Spleen (tissue), 11 donors: ENCODE measurements at regions not wholly inside any gene's neighbourhood (a gene's known extent, or its start where the extent isn't known, plus 50 kb on each side); places are given as distances from the start of the nearest gene placed in this dataset.

ENCODE experiments used
- DNase-seq: peaks from one replicate; pipeline ENCODE4 v3.0.0-alpha.2; 2020
- H3K27ac ChIP-seq, 8 donors: fragments of 200-600 bp; sonication (generic) in 7 of 8; 1 replicate in 4 of 8; 2 replicates in 4 of 8; pipeline versions ENCODE4 v1.5.0 to v1.8.0; 2016 to 2021; ENCODE audit warnings: inconsistent platforms in 4 of 8, mild to moderate bottlenecking in 4 of 8, moderate library complexity in 1 of 8
- H3K27me3 ChIP-seq, 7 donors: fragments of 200-600 bp; sonication (generic) in 6 of 7; replicated peaks in 1 of 7; 1 replicate in 4 of 7; 2 replicates in 3 of 7; pipeline versions ENCODE4 v1.5.0 to v1.8.0; 2016 to 2021; ENCODE audit warnings: inconsistent platforms in 3 of 7, mild to moderate bottlenecking in 1 of 7
- H3K36me3 ChIP-seq, 6 donors: fragments of 200-600 bp; sonication (generic) in 5 of 6; 1 replicate in 4 of 6; 2 replicates in 2 of 6; pipeline versions ENCODE4 v1.5.0 to v1.8.0; 2016 to 2021; ENCODE audit warnings: inconsistent platforms in 2 of 6
- H3K4me1 ChIP-seq, 6 donors: fragments of 200-600 bp; sonication (generic) in 5 of 6; 1 replicate in 3 of 6; 2 replicates in 3 of 6; pipeline versions ENCODE4 v1.5.0 to v1.8.0; 2016 to 2021; ENCODE audit warnings: inconsistent platforms in 3 of 6
- H3K4me3 ChIP-seq, 8 donors: fragments of 200-600 bp; sonication (generic) in 7 of 8; 1 replicate in 4 of 8; 2 replicates in 4 of 8; pipeline versions ENCODE4 v1.5.0 to v1.8.0; 2016 to 2021; ENCODE audit warnings: inconsistent platforms in 4 of 8, mild to moderate bottlenecking in 4 of 8, moderate library complexity in 2 of 8
- H3K9me3 ChIP-seq, 8 donors: fragments of 200-600 bp; sonication (generic) in 7 of 8; 1 replicate in 4 of 8; 2 replicates in 4 of 8; pipeline versions ENCODE4 v1.5.0 to v1.8.0; 2016 to 2021; ENCODE audit warnings: inconsistent platforms in 4 of 8
- POLR2A ChIP-seq, 3 donors: fragments of 450-650 bp; IDR thresholded peaks; one replicate each; pipeline ENCODE4 v1.5.1; 2017; ENCODE audit warnings: antibody characterized with exemption in 3 of 3, mild to moderate bottlenecking in 1 of 3
- POLR2AphosphoS5 ChIP-seq, 3 donors: sonication (generic); formaldehyde crosslinking; IDR thresholded peaks; one replicate each; pipeline ENCODE4 v1.5.1; 2017; ENCODE audit warnings: antibody characterized with exemption in 3 of 3
- WGBS, 5 donors: extraction: QIAGEN DNeasy Blood & Tissue Kit in 3 of 5; methylation state at CpG; one replicate each; pipeline versions ENCODE4 v1.1.5 to v1.1.7; 2013 to 2018; 5-methylcytosine and 5-hydroxymethylcytosine counted together
- intact Hi-C: fragments of 100-400 bp; cut with DNase I; formaldehyde crosslinking; loops from one replicate; pipeline ENCODE4 v1.15.0; 2023; ENCODE audit warnings: low total_unique reads
- TF ChIP-seq, protein P1 (sequence below), 11 experiments: fragments of 200-600 bp in 7 of 11; fragments of 450-650 bp in 4 of 11; sonication (generic) in 4 of 11; IDR thresholded peaks in 8 of 11; conservative IDR thresholded peaks in 3 of 11; 1 replicate in 7 of 11; 2 replicates in 4 of 11; pipeline versions ENCODE4 v1.4.0 to v1.8.0; 2016 to 2021; ENCODE audit warnings: antibody characterized with exemption in 11 of 11, inconsistent platforms in 4 of 11, mild to moderate bottlenecking in 1 of 11
- donor health status: healthy with polysubstance abuse.
- donor health status: DM: no; HTN: no; CAD: no; lungs with moderate emphysema.
- donor health status: DM: no; HTN: no; CAD: no.
- donor health status: Bipolar disorder and iron deficiency.
- donor health status: healthy.
- donor health status: DM: no; HTN: no; CAD: no.
- donor health status: DM: yes; HTN: yes; CAD: no.

- Histone ChIP-seq H3K4me1 (no peaks in the 10 kb centered on the region), H3K27me3 (peaks cover 0 to 4% (median 0%) of the 10 kb centered on the region in 7 donors), H3K27ac (no peak overlapping the region), H3K36me3 (no peaks in the 10 kb centered on the region), H3K9me3 (peaks cover 0 to 10% (median 3%) of the 10 kb centered on the region in 8 donors), H3K4me3 (no peak overlapping the region)
- WGBS, 5 donors: 85 to 94% (median 90%) methylated on average over 15 to 16 of the region's 16 CpGs
- no peak for DNase-seq
- TF ChIP-seq, protein P1, sequence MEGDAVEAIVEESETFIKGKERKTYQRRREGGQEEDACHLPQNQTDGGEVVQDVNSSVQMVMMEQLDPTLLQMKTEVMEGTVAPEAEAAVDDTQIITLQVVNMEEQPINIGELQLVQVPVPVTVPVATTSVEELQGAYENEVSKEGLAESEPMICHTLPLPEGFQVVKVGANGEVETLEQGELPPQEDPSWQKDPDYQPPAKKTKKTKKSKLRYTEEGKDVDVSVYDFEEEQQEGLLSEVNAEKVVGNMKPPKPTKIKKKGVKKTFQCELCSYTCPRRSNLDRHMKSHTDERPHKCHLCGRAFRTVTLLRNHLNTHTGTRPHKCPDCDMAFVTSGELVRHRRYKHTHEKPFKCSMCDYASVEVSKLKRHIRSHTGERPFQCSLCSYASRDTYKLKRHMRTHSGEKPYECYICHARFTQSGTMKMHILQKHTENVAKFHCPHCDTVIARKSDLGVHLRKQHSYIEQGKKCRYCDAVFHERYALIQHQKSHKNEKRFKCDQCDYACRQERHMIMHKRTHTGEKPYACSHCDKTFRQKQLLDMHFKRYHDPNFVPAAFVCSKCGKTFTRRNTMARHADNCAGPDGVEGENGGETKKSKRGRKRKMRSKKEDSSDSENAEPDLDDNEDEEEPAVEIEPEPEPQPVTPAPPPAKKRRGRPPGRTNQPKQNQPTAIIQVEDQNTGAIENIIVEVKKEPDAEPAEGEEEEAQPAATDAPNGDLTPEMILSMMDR (IDR thresholded peaks at IDR 0.05 in 8 of 11, conservative IDR thresholded peaks at IDR 0.05 in 3 of 11): no peak
- no peak for TF ChIP-seq POLR2A (IDR thresholded peaks at IDR 0.05)
- no peak for TF ChIP-seq POLR2AphosphoS5 (IDR thresholded peaks at IDR 0.05)
- intact Hi-C loops: no loop called here
Observed at GRCh38 chr2:239640676-239641578, 240.1 kb upstream of the HDAC4 start.

GRCh38 chr2:239640210-239640609 is 239.4 kb upstream of the HDAC4 start:
- Histone ChIP-seq H3K27ac (no peak overlapping the region), H3K27me3 (peaks cover 0 to 3% (median 0%) of the 10 kb centered on the region in 7 donors), H3K9me3 (peaks cover 0 to 10% (median 3%) of the 10 kb centered on the region in 8 donors), H3K4me3 (no peak overlapping the region), H3K4me1 (no peaks in the 10 kb centered on the region), H3K36me3 (no peaks in the 10 kb centered on the region)
- DNase-seq: no peak
- WGBS, 5 donors: 77 to 96% (median 81%) methylated on average over 4 to 5 of the region's 5 CpGs
- no peak for TF ChIP-seq POLR2A (IDR thresholded peaks at IDR 0.05)
- no peak for TF ChIP-seq POLR2AphosphoS5 (IDR thresholded peaks at IDR 0.05)
- TF ChIP-seq, protein P1 (IDR thresholded peaks at IDR 0.05 in 8 of 11, conservative IDR thresholded peaks at IDR 0.05 in 3 of 11): no peak
- intact Hi-C loops: no loop called here

GRCh38 chr2:239639421-239640185 is 238.8 kb upstream of the HDAC4 start:
- H3K9me3 ChIP-seq: peaks cover 0 to 10% (median 3%) of the 10 kb centered on the region in 8 donors
- 82 to 92% (median 87%) methylated on average over 5 of the region's 5 CpGs for WGBS, 5 donors
- intact Hi-C loops: no loop called here
- no peak overlapping the region for H3K27ac ChIP-seq
- DNase-seq: no peak
- no peaks in the 10 kb centered on the region for H3K36me3 ChIP-seq
- no peaks in the 10 kb centered on the region for H3K27me3 ChIP-seq
- H3K4me1 ChIP-seq: no peaks in the 10 kb centered on the region
- TF ChIP-seq, protein P1 (IDR thresholded peaks at IDR 0.05 in 8 of 11, conservative IDR thresholded peaks at IDR 0.05 in 3 of 11): no peak
- TF ChIP-seq POLR2A (IDR thresholded peaks at IDR 0.05) (no peak), POLR2AphosphoS5 (IDR thresholded peaks at IDR 0.05) (no peak)
- H3K4me3 ChIP-seq: no peak overlapping the region

DNA sequence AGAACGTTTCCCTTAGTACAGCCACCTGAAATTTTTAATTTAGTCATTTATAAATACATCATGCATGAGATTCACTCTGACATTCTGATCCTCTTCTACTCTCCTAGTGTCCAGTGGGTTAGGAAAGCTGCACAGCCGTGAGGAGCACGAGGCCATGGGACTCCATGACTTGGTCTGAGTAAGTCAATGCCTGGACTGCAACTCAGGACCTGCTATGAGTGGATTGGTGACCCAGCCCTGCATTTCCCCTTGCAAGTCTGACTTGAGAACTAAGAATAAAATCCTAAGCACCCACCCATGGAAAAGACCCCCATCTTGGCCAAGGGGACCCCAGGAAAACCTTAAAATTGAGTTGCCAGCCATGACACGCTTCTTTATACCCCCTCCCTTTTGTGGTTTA is 237.6 kb upstream of the HDAC4 start:
- Histone ChIP-seq H3K9me3 (peaks cover 0 to 10% (median 3%) of the 10 kb centered on the region in 8 donors), H3K36me3 (no peaks in the 10 kb centered on the region), H3K27ac (no peak overlapping the region), H3K4me1 (no peaks in the 10 kb centered on the region), H3K4me3 (no peak overlapping the region), H3K27me3 (no peaks in the 10 kb centered on the region)
- TF ChIP-seq POLR2A (IDR thresholded peaks at IDR 0.05): no peak
- TF ChIP-seq POLR2AphosphoS5 (IDR thresholded peaks at IDR 0.05): no peak
- TF ChIP-seq, protein P1 (IDR thresholded peaks at IDR 0.05 in 8 of 11, conservative IDR thresholded peaks at IDR 0.05 in 3 of 11): no peak
- WGBS, 5 donors: 60 to 85% (median 81%) methylated on average over 4 of the region's 4 CpGs
- DNase-seq: no peak
- intact Hi-C loops: no loop called here
